GM12873 (cell line): ENCODE measurements at regions not wholly inside any gene's neighbourhood (a gene's known extent, or its start where the extent isn't known, plus 50 kb on each side); places are given as distances from the start of the nearest gene placed in this dataset.

ENCODE experiments used
- TF ChIP-seq, protein P1 (sequence below): IDR thresholded peaks from 2 replicates; pipeline ENCODE4 v1.5.1; 2012; ENCODE audit warnings: low read depth, mild to moderate bottlenecking, moderate library complexity, low read length, control low read depth; ENCODE audit not compliant: insufficient read depth; ENCODE audit errors: missing control alignments

DNA sequence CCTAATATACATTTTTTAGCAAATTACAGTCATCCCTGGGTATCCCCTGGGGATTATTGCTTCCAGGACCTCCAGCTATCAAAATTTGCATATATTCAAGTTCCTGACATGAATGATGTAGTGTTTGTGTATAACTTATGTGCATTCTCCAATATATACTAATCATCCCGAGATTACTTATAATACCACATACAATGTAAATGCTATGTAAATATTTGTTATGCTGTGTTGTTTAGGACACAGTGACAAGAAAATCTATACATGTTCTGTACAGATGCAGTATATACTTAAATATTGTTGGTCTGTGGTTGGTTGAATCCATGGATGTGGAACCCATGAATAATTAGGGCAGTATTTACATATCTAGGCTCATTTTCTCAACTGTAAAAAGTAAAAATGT is 1060.3 kb downstream of the DSC3 start:
- TF ChIP-seq, protein P1, sequence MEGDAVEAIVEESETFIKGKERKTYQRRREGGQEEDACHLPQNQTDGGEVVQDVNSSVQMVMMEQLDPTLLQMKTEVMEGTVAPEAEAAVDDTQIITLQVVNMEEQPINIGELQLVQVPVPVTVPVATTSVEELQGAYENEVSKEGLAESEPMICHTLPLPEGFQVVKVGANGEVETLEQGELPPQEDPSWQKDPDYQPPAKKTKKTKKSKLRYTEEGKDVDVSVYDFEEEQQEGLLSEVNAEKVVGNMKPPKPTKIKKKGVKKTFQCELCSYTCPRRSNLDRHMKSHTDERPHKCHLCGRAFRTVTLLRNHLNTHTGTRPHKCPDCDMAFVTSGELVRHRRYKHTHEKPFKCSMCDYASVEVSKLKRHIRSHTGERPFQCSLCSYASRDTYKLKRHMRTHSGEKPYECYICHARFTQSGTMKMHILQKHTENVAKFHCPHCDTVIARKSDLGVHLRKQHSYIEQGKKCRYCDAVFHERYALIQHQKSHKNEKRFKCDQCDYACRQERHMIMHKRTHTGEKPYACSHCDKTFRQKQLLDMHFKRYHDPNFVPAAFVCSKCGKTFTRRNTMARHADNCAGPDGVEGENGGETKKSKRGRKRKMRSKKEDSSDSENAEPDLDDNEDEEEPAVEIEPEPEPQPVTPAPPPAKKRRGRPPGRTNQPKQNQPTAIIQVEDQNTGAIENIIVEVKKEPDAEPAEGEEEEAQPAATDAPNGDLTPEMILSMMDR = no peak

DNA sequence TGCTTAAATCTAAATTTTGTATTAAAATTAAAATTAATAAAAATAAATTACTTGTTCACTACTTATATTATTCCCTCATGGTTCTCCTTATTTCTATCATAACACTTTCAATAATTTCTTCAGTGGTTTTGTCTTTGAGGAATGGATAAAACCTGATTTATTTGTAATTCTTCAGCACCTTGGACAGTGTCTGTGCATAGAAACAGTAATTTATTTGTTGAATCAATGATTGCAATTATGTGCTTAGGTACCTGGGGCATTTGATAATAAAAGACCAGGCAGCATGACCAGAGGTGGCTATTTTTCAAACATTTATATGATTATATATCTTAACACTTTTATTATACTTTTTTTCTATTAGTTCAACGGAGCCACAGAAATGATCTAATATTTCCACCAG is 1062.7 kb downstream of the DSC3 start:
- TF ChIP-seq, protein P1 = no peak

DNA sequence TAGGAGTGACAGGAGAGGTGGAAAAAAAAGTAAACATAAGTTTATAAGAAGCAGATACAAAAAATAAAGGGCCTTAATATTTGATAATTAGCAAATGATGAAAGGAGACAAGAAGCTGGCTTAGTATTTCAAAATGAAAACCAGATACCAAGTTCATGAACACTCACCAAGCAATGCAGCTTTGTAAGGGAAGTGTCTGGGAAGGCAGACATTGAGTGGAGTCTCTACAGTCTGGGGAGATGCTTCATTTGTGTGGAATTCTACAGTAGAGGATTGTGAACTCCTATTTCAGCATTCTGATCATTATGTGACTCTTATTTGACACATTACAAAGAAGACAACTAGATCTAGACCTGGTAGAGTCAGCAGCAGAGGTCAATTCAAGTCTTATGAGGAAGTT is 1072.7 kb downstream of the DSC3 start:
- TF ChIP-seq, protein P1 = no peak

DNA sequence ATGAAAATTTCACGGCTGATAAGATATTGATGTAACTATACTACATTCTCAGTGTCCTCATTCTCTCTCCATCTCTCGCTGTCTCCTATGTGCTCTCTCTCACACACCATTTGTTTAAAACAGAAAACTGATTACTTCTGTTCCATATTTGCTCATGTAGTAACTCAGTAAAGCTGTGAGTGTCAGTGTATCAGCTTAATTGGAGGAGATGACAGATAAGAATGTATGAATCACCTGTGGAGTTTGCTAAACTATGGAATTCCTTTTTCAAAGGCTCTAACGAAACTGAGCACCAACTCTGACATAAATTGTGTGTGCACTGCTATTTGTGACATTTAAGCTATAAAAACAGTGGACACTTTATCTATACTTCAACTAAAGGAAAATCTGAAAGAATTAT is 1080.0 kb downstream of the DSC3 start:
- TF ChIP-seq, protein P1 = no peak

DNA sequence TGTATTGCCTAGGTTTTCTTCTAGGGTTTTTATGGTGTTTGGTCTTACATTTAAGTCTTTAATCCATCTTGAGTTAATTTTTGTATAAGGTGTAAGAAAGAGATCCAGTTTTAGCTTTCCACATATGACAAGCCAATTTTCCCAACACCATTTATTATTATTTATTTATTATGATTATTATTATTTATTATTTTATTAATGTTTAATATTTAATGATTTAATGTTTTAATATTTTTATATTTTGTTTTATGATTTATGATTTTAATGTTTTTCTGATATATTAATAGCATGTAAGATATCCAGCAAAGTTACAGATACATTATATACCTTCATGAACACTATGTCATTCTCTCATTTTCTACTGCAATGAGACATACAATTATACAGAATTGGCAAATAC is 1082.0 kb downstream of the DSC3 start:
- TF ChIP-seq, protein P1 = no peak

DNA sequence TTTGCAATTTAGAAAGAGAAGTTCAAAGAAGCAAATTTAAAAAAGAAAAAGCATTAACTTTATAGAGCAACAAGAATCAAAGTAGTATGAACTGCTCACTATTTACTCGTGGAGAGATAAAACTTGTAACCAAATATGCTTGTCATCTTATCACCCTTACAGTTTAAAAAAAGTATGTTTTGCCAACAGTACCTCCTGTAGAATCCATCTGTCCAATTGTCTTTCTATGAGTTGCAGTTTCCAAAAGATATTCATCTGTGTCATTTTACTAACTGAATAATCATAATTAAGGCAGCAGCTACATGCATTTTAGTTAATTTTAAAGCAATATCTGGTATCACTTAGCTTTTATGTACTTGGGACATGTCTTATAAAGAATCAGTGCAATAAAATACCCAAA is 1112.3 kb downstream of the DSC3 start:
- TF ChIP-seq, protein P1 = no peak

DNA sequence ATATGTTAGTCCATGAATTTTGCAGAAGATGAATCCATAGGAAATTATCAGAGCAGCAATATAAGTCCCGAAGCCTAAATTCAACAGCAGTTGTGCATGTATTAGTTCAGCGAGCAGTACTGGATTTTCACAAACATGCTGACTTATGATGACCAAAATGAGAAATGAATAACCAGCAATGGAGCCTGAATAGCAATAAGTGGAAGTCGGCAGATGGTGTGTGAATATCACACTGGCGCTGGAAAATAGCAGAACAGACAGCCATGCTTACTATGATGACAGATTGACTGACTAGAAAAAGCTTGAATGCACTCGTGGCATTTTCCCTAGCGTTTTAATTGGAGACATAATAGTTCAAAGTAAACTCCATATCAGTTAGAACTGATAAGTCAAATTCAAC is 1114.5 kb downstream of the DSC3 start:
- TF ChIP-seq, protein P1 = no peak

DNA sequence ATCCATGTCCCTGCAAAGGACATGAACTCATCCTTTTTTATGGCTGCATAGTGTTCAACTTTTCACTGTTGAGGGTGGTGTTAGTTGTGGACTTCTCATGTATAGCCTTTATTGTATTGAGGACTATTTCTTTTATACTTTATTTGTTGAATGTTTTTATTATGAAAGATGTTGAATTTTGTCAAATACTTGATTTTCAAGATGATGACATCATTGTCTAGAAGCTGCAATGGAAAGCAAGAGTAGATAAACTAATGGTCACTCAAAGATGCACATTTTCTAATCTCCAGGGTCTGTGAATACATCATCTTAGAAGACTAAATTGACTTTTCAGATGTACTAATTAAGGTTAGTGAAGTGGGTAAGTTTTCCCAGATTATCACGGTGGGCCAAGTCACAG is 1117.0 kb downstream of the DSC3 start:
- TF ChIP-seq, protein P1 = no peak
